IPS-20b (cell line): ENCODE measurements at regions not wholly inside any gene's neighbourhood (a gene's known extent, or its start where the extent isn't known, plus 50 kb on each side); places are given as distances from the start of the nearest gene placed in this dataset.
A peak's percentile ranks its signal among the peaks of the same experiment; 100 is the strongest.

ENCODE experiments used
- H3K27ac ChIP-seq: one replicate; pipeline ENCODE4 v1.5.1; 2013; ENCODE audit warnings: low read length
- H3K27me3 ChIP-seq: 2 replicates; pipeline ENCODE4 v1.6.1; 2013; ENCODE audit warnings: mild to moderate bottlenecking, low read length, inconsistent platforms; ENCODE audit not compliant: insufficient read depth
- H3K36me3 ChIP-seq: 2 replicates; pipeline ENCODE4 v1.6.1; 2013; ENCODE audit warnings: low read depth, mild to moderate bottlenecking, inconsistent platforms, low read length, moderate library complexity; ENCODE audit not compliant: insufficient read depth
- H3K4me1 ChIP-seq: 2 replicates; pipeline ENCODE4 v1.6.1; 2013; ENCODE audit warnings: mild to moderate bottlenecking, control low read depth, inconsistent platforms, low read length, moderate library complexity; ENCODE audit not compliant: insufficient read depth
- H3K4me3 ChIP-seq: 2 replicates; pipeline ENCODE4 v1.5.1; 2013; ENCODE audit warnings: mild to moderate bottlenecking, low read length, inconsistent platforms
- H3K9ac ChIP-seq: 2 replicates; pipeline ENCODE4 v1.6.1; 2013; ENCODE audit warnings: low read depth, mild to moderate bottlenecking, inconsistent platforms, low read length, moderate library complexity
- H3K9me3 ChIP-seq: 2 replicates; pipeline ENCODE4 v1.6.1; 2013; ENCODE audit warnings: mild to moderate bottlenecking, low read depth, low read length, inconsistent platforms; ENCODE audit not compliant: insufficient read depth

DNA sequence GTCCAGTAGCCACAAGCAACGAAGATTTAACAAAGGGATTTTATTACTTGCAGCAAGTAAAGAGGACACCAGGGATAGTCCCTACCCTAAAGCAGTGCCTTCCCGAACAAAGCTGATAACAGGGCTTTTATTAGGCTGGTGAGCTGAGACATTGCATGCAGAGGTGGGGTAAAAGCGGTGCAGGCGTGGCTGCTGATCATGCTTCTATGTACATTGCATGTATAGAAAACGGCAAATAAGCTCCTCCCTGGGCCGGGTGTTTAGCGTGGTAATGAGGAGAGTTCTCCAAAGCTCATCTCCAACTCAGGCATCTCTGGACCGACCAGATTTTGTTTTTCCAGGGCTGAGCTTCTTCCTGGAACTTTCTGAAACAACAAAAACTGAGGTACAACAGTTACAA is 83.5 kb upstream of the CDH4 start:
- H3K4me3 ChIP-seq: no peak overlapping the region
- H3K27ac ChIP-seq: no peak overlapping the region

DNA sequence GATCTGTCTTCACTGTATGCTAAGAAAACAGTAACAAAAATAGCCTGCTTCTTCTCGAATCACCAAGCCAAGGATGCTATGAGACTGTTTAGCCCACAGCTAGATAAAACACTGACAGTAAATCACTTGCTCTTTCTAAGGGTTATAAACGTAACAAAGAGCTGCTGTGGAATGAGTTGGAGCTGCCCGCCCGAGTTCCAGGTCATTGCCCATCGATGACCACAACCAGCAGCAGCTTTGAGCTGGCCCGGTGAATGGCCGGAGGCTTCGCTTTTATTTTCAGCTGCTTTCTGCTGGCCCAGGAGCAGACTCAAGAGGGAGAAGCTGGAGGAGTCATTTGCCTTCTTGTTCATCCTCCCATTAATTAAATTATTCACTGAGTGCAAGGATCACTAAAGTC is 82.2 kb upstream of the CDH4 start:
- Histone ChIP-seq H3K36me3 (no peaks in the 10 kb centered on the region), H3K4me3 (no peak overlapping the region), H3K9me3 (no peaks in the 10 kb centered on the region), H3K4me1 (peaks cover 9% of the 10 kb centered on the region; the same call in 1 of the 2 replicates), H3K9ac (no peak overlapping the region), H3K27me3 (peaks cover 52% of the 10 kb centered on the region), H3K27ac (no peak overlapping the region)

More for the DNA sequence above, 83.5 kb upstream of the CDH4 start:
- Histone ChIP-seq H3K9ac (no peak overlapping the region), H3K27me3 (peaks cover 52% of the 10 kb centered on the region), H3K9me3 (no peaks in the 10 kb centered on the region), H3K36me3 (no peaks in the 10 kb centered on the region), H3K4me1 (peaks cover 9% of the 10 kb centered on the region; the same call in 1 of the 2 replicates)

- Histone ChIP-seq H3K9me3 (no peaks in the 10 kb centered on the region), H3K9ac (peak overlapping the region; percentile 12; the same call in 1 of the 2 replicates), H3K4me3 (0 out of 2 replicates have a peak overlapping the region, but pooled peaks have one; percentile 9), H3K4me1 (peaks cover 9% of the 10 kb centered on the region; the same call in 1 of the 2 replicates), H3K36me3 (no peaks in the 10 kb centered on the region), H3K27me3 (peaks cover 53% of the 10 kb centered on the region), H3K27ac (no peak overlapping the region)
Measured at GRCh38 chr20:61170496-61171320, 81.4 kb upstream of the CDH4 start.

GRCh38 chr20:61173267-61173666 is 78.8 kb upstream of the CDH4 start:
- H3K4me3 ChIP-seq: no peak overlapping the region
- no peaks in the 10 kb centered on the region for H3K9me3 ChIP-seq
- H3K27me3 ChIP-seq: peaks cover 76% of the 10 kb centered on the region
- peaks cover 9% of the 10 kb centered on the region; the same call in 1 of the 2 replicates for H3K4me1 ChIP-seq
- H3K9ac ChIP-seq: no peak overlapping the region
- H3K27ac ChIP-seq: no peak overlapping the region
- H3K36me3 ChIP-seq: no peaks in the 10 kb centered on the region

DNA sequence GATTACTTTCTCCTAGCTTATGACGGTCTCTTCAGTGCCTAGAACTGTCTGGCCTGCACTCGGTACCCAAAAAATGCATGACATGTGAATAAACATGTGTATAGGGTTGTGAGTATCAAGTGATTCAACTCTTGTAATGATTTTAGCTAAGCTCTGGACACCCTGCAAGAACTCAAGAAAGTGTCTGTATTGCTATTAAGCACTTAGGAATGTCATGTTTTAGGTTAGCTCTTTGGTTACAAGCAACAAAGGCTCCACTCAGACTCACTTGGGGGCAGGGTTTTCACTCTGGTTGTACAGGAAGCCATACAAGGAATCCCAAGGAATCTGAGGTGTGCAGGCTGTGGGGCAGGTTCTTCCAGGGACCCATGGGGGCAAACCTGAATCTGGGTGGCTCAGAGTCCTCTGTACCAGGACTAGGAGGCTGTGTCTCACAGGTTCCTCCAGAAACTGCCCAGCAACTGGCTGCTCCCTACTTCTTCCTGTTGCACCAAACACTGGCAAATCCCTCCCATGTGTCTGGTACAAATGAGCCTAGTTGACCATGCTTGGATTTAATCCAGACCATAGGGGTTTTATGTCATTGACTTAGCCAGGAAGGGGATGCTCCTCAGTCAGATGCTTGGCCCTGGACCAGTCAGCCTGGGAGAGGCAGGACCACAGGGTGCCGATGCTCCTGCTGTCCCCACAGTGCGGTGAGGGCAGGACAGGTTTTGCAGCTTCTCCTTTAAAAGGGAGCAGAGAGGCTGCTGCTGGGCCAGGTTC is 77.9 kb upstream of the CDH4 start:
- Histone ChIP-seq H3K27me3 (peaks cover 79% of the 10 kb centered on the region), H3K9me3 (no peaks in the 10 kb centered on the region), H3K27ac (no peak overlapping the region), H3K4me3 (no peak overlapping the region), H3K9ac (no peak overlapping the region), H3K4me1 (peaks cover 9% of the 10 kb centered on the region; the same call in 1 of the 2 replicates), H3K36me3 (no peaks in the 10 kb centered on the region)

DNA sequence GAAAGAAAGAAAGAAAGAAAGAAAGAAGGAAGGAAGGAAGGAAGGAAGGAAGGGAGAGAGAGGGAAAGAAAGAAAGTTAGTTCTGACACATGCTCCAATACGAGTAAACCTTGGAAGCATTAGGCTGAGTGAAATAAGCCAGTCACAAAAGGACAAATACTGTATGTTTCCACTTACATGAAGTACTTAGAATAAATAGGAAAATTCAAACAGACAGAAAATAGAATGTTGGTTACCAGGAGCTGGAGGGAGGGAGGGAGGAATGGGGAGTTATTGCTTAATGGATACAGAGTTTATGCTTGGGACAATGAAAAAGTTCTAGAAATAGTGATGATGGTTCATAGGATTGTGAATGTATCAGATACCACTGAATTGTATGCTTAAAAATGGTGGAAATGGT is 75.2 kb upstream of the CDH4 start:
- H3K27me3 ChIP-seq: peaks cover 95% of the 10 kb centered on the region
- H3K4me1 ChIP-seq: no peaks in the 10 kb centered on the region
- no peaks in the 10 kb centered on the region for H3K36me3 ChIP-seq
- no peaks in the 10 kb centered on the region for H3K9me3 ChIP-seq
- no peak overlapping the region for H3K9ac ChIP-seq
- H3K27ac ChIP-seq: no peak overlapping the region
- no peak overlapping the region for H3K4me3 ChIP-seq

DNA sequence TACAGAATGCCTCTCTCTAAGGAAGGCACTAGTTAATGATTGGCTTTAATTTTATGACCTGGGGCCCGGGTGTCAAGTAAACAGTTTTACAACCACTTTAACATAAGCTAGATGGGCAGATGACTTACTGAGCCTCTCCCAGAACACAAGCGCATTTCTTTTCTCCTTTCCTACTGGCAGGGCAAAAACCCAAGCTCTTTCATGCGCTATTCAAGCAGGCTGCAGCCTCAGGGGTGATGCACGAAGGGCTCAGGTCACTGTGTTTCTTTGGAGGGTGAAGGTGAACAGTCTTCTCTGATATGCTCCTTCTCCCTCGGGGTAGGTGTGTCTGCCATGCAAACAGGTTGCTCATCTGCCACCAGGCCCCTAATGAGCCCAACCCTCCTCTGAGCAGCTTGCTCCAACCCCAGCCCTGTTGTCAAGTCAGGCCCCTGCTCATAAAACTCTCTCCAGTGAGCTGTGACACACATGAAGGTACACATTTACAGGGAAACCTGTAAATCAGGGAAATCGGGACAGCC is 73.5 kb upstream of the CDH4 start:
- Histone ChIP-seq H3K27ac (no peak overlapping the region), H3K27me3 (peaks cover 88% of the 10 kb centered on the region), H3K4me3 (no peak overlapping the region), H3K4me1 (no peaks in the 10 kb centered on the region), H3K9ac (no peak overlapping the region), H3K9me3 (no peaks in the 10 kb centered on the region), H3K36me3 (no peaks in the 10 kb centered on the region)

DNA sequence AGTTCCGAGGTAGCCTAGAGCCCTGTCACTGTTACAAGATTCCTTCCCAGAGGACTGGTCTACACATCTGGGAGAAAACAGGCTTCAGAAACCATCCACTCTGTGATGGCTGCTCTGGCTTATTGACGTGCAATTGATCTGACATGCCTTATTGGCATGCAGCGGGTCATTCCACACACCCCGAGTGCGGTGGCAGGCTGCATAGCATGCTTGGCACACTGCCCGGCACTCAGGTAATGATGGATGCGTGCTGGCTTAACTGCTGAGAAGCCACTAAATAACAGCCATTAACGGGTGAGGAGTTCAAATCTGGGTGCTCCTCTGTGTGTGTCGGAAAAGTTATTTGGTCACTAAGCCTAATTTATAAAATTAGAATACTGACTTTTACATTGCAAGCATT is 67.9 kb upstream of the CDH4 start:
- peaks cover 73% of the 10 kb centered on the region for H3K27me3 ChIP-seq
- H3K9ac ChIP-seq: no peak overlapping the region
- H3K4me3 ChIP-seq: no peak overlapping the region

DNA sequence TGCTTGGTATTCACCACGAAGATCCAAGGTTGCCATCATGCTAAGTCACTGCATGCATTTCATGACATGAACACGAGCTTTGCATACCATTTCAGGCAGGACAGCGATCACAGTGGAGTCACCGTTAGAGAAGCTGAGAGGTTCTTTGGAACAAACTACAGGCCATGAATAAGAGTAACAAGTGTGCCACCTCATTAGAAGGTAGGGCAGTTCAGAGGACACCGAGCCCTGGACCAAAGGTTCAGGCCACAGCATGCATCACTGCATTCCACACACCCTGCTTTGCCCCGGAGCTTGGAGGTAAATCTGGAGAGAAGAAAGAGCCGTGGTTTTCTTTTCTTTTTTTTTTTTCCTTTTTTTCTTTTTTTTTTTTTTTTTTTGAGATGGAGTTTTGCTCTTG is 66.9 kb upstream of the CDH4 start:
- H3K4me1 ChIP-seq: no peaks in the 10 kb centered on the region; the same call in 1 of the 2 replicates
- no peak overlapping the region for H3K9ac ChIP-seq
- H3K9me3 ChIP-seq: no peaks in the 10 kb centered on the region
- H3K36me3 ChIP-seq: no peaks in the 10 kb centered on the region
- H3K27ac ChIP-seq: no peak overlapping the region
- no peak overlapping the region for H3K4me3 ChIP-seq
- H3K27me3 ChIP-seq: peaks cover 64% of the 10 kb centered on the region

More for the DNA sequence above, 67.9 kb upstream of the CDH4 start:
- no peaks in the 10 kb centered on the region; the same call in 1 of the 2 replicates for H3K4me1 ChIP-seq
- H3K9me3 ChIP-seq: no peaks in the 10 kb centered on the region
- H3K36me3 ChIP-seq: no peaks in the 10 kb centered on the region
- H3K27ac ChIP-seq: no peak overlapping the region

GRCh38 chr20:61185841-61186601 is 66.0 kb upstream of the CDH4 start:
- no peak overlapping the region for H3K27ac ChIP-seq
- no peaks in the 10 kb centered on the region; the same call in 1 of the 2 replicates for H3K4me1 ChIP-seq
- no peaks in the 10 kb centered on the region for H3K9me3 ChIP-seq
- H3K9ac ChIP-seq: no peak overlapping the region
- no peaks in the 10 kb centered on the region for H3K36me3 ChIP-seq
- H3K27me3 ChIP-seq: peaks cover 55% of the 10 kb centered on the region
- no peak overlapping the region for H3K4me3 ChIP-seq

- H3K27me3 ChIP-seq: peaks cover 47% of the 10 kb centered on the region
- H3K4me1 ChIP-seq: no peaks in the 10 kb centered on the region; the same call in 1 of the 2 replicates
- no peaks in the 10 kb centered on the region for H3K36me3 ChIP-seq
- H3K9ac ChIP-seq: no peak overlapping the region
- H3K27ac ChIP-seq: no peak overlapping the region
- H3K9me3 ChIP-seq: no peaks in the 10 kb centered on the region
- no peak overlapping the region for H3K4me3 ChIP-seq
Measured at GRCh38 chr20:61186771-61187472, 65.1 kb upstream of the CDH4 start.
